ENCODE measurements at regions not wholly inside any gene's neighbourhood (a gene's known extent, or its start where the extent isn't known, plus 50 kb on each side); places are given as distances from the start of the nearest gene placed in this dataset.

- DNase-seq (ENCODE audit: low spot score): no peak
Measured at GRCh38 chr11:69348414-69349235, 54.7 kb downstream of the MYEOV start.

- DNase-seq (ENCODE audit: low spot score): no peak
Measured at GRCh38 chr11:69350040-69350439, 56.1 kb downstream of the MYEOV start.

GRCh38 chr11:69350596-69350995 lies 56.6 kb downstream of the MYEOV start:
- no peak for DNase-seq (ENCODE audit: low spot score)

GRCh38 chr11:69351460-69351859 lies 57.5 kb downstream of the MYEOV start:
- DNase-seq (ENCODE audit: low spot score): no peak

- DNase-seq (ENCODE audit: low spot score): no peak
Measured at GRCh38 chr11:69352166-69352565, 58.2 kb downstream of the MYEOV start.

- DNase-seq (ENCODE audit: low spot score): no peak
Measured at GRCh38 chr11:69352715-69353319, 58.9 kb downstream of the MYEOV start.

- DNase-seq (ENCODE audit: low spot score): peak; percentile 35
Measured at GRCh38 chr11:69353696-69354544, 60.0 kb downstream of the MYEOV start.

- no peak for DNase-seq (ENCODE audit: low spot score)
Measured at GRCh38 chr11:69354545-69354897, 60.6 kb downstream of the MYEOV start.

GRCh38 chr11:69355346-69355940 lies 61.5 kb downstream of the MYEOV start:
- no peak for DNase-seq (ENCODE audit: low spot score)

GRCh38 chr11:69355959-69356702 lies 62.2 kb downstream of the MYEOV start:
- DNase-seq (ENCODE audit: low spot score): no peak

- DNase-seq (ENCODE audit: low spot score): no peak
Measured at GRCh38 chr11:69356703-69357457, 62.9 kb downstream of the MYEOV start.

- no peak for DNase-seq (ENCODE audit: low spot score)
Measured at GRCh38 chr11:69357458-69358397, 63.8 kb downstream of the MYEOV start.

- no peak for DNase-seq (ENCODE audit: low spot score)
Measured at GRCh38 chr11:69358398-69359020, 64.6 kb downstream of the MYEOV start.

- no peak for DNase-seq (ENCODE audit: low spot score)
Measured at GRCh38 chr11:69359735-69360480, 66.0 kb downstream of the MYEOV start.

- no peak for DNase-seq (ENCODE audit: low spot score)
Measured at GRCh38 chr11:69360606-69361005, 66.7 kb downstream of the MYEOV start.

GRCh38 chr11:69361048-69361447 lies 67.1 kb downstream of the MYEOV start:
- no peak for DNase-seq (ENCODE audit: low spot score)

GRCh38 chr11:69361466-69361865 lies 67.5 kb downstream of the MYEOV start:
- no peak for DNase-seq (ENCODE audit: low spot score)

- no peak for DNase-seq (ENCODE audit: low spot score)
Measured at GRCh38 chr11:69362315-69362714, 68.4 kb downstream of the MYEOV start.

Data from SK-N-DZ (cell line).